Brain microvascular endothelial cell (primary cell): ENCODE measurements at regions not wholly inside any gene's neighbourhood (a gene's known extent, or its start where the extent isn't known, plus 50 kb on each side); places are given as distances from the start of the nearest gene placed in this dataset.

Experiments used
- DNase-seq: peaks from one replicate; pipeline ENCODE4 v3.0.0-alpha.2; 2020
- H3K27ac ChIP-seq: fragments of 250-450 bp; sonication (Bioruptor Pico); 2 replicates; pipeline ENCODE4 v1.5.1; 2020; ENCODE audit warnings: mild to moderate bottlenecking, moderate library complexity
- H3K27me3 ChIP-seq: fragments of 250-450 bp; sonication (Bioruptor Pico); replicated peaks from 2 replicates; pipeline ENCODE4 v1.5.1; 2020; ENCODE audit warnings: mild to moderate bottlenecking
- H3K36me3 ChIP-seq: fragments of 250-450 bp; sonication (Bioruptor Pico); replicated peaks from 2 replicates; pipeline ENCODE4 v1.5.1; 2020; ENCODE audit warnings: mild to moderate bottlenecking
- H3K4me3 ChIP-seq: 2 replicates; pipeline ENCODE4 v1.5.1; 2011; ENCODE audit warnings: low read depth, mild to moderate bottlenecking, control low read depth, low read length, moderate library complexity
- CTCF ChIP-seq: IDR thresholded peaks from 2 replicates; pipeline ENCODE4 v1.5.1; 2011; ENCODE audit warnings: low read depth, mild to moderate bottlenecking, moderate library complexity, low read length, control low read depth, inconsistent platforms; ENCODE audit errors: missing control alignments
- in situ Hi-C: cut with HindIII; loops from 2 replicates; pipeline ENCODE4 v1.10.0; 2017; ENCODE audit warnings: low sequenced_read_pairs, low pct_ligation_motif_present

- TF ChIP-seq CTCF = no peak
- in situ Hi-C loops = no loop called here
- no peaks in the 10 kb centered on the region for H3K36me3 ChIP-seq
- no peaks in the 10 kb centered on the region for H3K27me3 ChIP-seq
- H3K4me3 ChIP-seq = no peak overlapping the region
- no peak for DNase-seq
- no peak overlapping the region for H3K27ac ChIP-seq
Measured at GRCh38 chr4:133474501-133474900, 325.4 kb downstream of the PCDH10 start.

- DNase-seq = no peak
- Histone ChIP-seq H3K27ac (no peak overlapping the region), H3K4me3 (no peak overlapping the region), H3K36me3 (no peaks in the 10 kb centered on the region), H3K27me3 (no peaks in the 10 kb centered on the region)
- TF ChIP-seq CTCF = no peak
- in situ Hi-C loops = no loop called here
Measured at GRCh38 chr4:133472244-133472643, 323.1 kb downstream of the PCDH10 start.

- Histone ChIP-seq H3K27ac (no peak overlapping the region), H3K36me3 (no peaks in the 10 kb centered on the region), H3K27me3 (no peaks in the 10 kb centered on the region), H3K4me3 (no peak overlapping the region)
- in situ Hi-C loops = no loop called here
- TF ChIP-seq CTCF = no peak
- no peak for DNase-seq
Measured at GRCh38 chr4:133467290-133467947, 318.3 kb downstream of the PCDH10 start.

GRCh38 chr4:133465022-133465421 is 315.9 kb downstream of the PCDH10 start:
- no peaks in the 10 kb centered on the region for H3K36me3 ChIP-seq
- H3K27me3 ChIP-seq = no peaks in the 10 kb centered on the region
- no peak overlapping the region for H3K4me3 ChIP-seq
- no peak for TF ChIP-seq CTCF
- in situ Hi-C loops = no loop called here
- no peak overlapping the region for H3K27ac ChIP-seq
- DNase-seq = no peak

GRCh38 chr4:133464311-133464710 is 315.2 kb downstream of the PCDH10 start:
- no peak for TF ChIP-seq CTCF
- Histone ChIP-seq H3K36me3 (no peaks in the 10 kb centered on the region), H3K27me3 (no peaks in the 10 kb centered on the region), H3K4me3 (no peak overlapping the region), H3K27ac (no peak overlapping the region)
- DNase-seq = no peak
- in situ Hi-C loops = no loop called here

- Histone ChIP-seq H3K4me3 (no peak overlapping the region), H3K27me3 (no peaks in the 10 kb centered on the region), H3K27ac (no peak overlapping the region), H3K36me3 (no peaks in the 10 kb centered on the region)
- no peak for DNase-seq
- TF ChIP-seq CTCF = no peak
- in situ Hi-C loops = no loop called here
Measured at GRCh38 chr4:133452678-133453077, 303.6 kb downstream of the PCDH10 start.
